ENCODE measurements at regions not wholly inside any gene's neighbourhood (a gene's known extent, or its start where the extent isn't known, plus 50 kb on each side); places are given as distances from the start of the nearest gene placed in this dataset.

- ATAC-seq, result no peak
- intact Hi-C loops (cut with micrococcal nuclease), result no loop called here
- DNase-seq, result no peak
These were observed 379.1 kb downstream of the ENC1 start for GRCh38 chr5:74261421-74261820.

- intact Hi-C loops (cut with micrococcal nuclease), result no loop called here
- ATAC-seq, result no peak
- DNase-seq, result no peak
These were observed 381.0 kb downstream of the ENC1 start for GRCh38 chr5:74259572-74259971.

DNA sequence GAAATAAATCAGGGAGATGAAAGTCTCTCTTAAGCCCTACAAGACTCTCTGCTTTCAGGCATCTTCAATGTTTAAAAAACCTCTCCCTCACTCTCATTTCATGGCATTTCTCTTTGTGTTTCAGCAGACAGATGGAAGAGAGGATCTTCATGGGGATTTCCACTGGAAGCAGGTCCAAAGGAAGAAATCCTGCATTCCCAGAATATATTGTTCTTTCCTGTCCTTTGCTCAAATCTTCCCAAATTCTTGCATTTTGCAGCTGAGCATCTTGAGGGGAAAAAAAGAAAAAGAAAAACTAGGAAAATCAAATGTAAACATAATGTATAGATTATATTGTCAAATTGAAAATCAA lies 382.2 kb downstream of the ENC1 start:
- ATAC-seq (no peak), DNase-seq (no peak)
- intact Hi-C loops (cut with micrococcal nuclease), result no loop called here

DNA sequence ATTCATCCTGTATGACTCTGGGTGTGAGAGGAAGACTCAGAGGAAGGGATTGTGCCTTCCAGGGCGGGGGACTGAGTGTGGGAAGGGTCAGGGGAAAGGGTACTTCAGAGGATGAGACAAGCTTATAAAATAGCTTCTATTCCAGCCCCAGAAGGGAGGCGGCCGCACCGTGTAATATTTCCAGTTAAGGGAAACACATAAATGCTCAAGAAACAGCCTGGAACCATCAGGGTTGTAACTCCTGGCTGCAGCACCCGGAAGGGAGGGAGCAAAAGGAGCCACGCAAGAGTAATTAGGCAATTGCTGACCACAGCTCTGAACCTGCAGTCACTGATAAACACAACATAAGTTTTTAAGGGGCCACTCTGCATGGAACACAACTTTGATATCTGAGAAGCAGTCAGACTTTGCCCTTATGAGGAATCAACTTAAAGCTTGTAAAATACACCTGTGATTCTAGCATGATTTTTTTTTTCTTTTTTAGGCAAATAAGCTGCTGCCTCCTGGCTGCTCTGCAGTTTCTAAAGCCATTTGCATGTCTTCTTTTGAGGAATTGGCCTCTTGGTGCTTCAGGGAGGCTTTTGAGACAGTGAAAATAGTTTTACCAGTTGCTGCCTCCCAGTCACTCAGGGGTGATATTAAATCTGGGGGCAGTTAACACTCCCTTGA lies 382.7 kb downstream of the ENC1 start:
- DNase-seq, result peak; percentile 76
- ATAC-seq, result peak; percentile 97
- intact Hi-C loops (cut with micrococcal nuclease), result no loop called here

- ATAC-seq (peak; percentile 63), DNase-seq (no peak)
- intact Hi-C loops (cut with micrococcal nuclease), result no loop called here
These were observed 383.4 kb downstream of the ENC1 start for GRCh38 chr5:74257060-74257527.

GRCh38 chr5:74255692-74256392 lies 384.7 kb downstream of the ENC1 start:
- ATAC-seq, result no peak
- intact Hi-C loops (cut with micrococcal nuclease), result no loop called here
- DNase-seq, result no peak

DNA sequence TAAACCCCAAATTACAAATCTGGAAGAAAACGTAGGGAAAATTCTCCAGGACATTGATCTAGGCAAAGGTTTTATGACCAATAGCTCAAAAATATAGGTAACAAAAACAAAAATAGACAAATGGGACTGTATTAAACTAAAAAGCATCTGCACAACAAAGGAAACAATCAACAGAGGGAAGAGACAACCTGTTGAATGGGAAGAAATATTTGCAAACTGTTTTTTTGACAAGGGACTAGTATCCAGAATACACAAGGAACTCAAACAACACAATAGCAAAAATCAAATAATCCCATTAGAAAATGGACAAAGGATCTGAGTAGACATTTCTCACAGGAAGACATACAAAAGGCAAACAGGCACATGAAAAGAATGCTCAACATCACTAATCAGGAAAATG lies 386.3 kb downstream of the ENC1 start:
- intact Hi-C loops (cut with micrococcal nuclease), result no loop called here

DNA sequence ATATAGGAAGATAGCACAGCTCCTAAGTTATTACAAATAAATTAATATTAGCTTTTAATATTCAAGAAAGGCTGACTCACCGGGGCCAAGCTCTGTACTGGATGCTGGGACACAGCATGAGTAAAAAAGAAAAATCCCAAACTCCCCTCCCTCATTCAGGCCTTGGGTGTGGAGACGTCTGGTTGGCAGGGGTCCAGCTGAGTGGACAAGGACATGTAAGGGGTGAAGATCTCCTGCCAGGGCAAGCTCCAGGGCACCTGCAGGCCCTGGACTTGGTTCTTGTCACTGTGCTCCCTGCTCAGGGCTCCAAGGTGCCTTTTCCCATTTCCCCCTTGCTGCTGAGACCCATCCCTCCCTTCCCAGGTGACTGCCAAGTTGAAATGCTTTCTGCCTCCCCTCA lies 388.5 kb downstream of the ENC1 start:
- ATAC-seq, result no peak
- no peak for DNase-seq
- intact Hi-C loops (cut with micrococcal nuclease), result no loop called here

More for the DNA sequence above, 386.3 kb downstream of the ENC1 start:
- ATAC-seq (no peak), DNase-seq (no peak)

GRCh38 chr5:74251141-74252035 lies 389.1 kb downstream of the ENC1 start:
- intact Hi-C loops (cut with micrococcal nuclease), result no loop called here
- ATAC-seq (peak; percentile 87), DNase-seq (no peak)

DNA sequence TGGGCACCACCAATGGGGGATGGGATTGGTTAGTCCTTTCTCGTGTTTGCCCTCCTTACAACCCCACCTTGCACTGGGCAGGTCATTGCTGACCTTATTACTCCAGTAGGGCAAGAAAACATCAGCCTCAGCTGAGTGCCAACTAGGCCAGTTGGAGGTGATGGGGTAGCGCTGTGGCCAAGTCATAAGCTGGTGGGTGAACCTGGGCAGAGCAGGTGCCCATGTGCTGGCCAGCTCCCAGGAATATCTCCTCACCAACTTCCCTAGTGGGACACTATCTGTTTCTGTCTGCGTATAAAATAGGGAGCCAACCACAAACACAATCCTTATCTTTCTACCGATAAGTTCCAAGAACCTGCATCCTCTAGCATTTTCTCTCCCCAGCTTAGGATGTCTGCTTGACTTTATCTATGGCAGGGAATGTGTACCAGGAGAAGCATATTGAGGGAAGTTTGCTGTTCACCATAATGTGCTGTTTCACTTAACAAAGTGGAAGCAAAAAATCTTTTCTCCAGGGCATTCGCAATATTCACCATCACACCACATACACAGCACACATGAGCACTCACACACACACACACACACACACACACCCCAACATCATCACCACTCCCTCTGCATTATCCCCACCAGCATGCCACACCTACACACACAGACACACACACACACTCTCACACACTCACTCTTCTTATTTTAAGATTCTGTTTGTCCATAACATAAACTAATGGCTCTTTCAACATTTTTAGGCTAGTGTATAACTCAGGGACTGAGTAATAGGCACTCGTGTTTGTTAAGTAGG lies 390.0 kb downstream of the ENC1 start:
- ATAC-seq, result no peak
- no peak for DNase-seq
- intact Hi-C loops (cut with micrococcal nuclease), result no loop called here

DNA sequence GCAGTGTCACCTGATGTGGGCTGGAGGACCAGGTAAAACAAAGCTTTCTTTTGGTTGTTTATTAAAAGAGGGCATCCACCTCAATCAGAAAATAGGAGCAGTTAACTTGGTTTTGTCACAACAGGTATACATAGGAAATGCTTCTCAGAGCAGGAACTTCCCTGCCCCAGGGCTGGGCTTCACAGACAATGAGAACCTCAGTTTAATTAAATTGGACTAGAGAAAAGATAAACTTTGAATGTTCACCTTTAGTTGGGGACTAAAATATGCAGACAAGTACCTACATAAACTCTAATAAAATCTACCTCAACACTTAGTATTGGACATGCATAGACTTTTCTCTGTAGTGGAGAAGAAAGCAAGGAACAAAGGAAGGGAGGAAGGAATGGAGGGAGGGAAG lies 392.0 kb downstream of the ENC1 start:
- intact Hi-C loops (cut with micrococcal nuclease), result no loop called here
- no peak for DNase-seq
- ATAC-seq, result no peak

DNA sequence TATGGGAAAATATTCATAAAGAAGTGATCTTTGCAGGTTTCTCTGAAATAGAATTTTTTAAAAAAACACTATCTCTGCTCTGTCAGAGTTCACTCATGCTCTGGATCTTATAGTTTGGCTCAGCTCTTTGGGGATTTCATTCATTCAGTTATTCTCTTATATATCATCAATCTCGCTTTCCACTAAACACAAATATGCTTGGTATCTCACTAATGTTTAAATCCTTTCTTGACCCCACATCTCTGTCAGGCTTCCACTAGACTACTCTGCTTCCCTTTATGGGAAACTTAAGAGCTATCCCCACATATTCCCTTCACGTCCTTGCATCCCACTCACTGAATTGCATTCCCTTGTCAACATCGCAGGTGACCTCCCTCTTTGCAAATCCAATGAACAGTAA lies 396.1 kb downstream of the ENC1 start:
- intact Hi-C loops (cut with micrococcal nuclease), result no loop called here
- ATAC-seq (no peak), DNase-seq (no peak)

DNA sequence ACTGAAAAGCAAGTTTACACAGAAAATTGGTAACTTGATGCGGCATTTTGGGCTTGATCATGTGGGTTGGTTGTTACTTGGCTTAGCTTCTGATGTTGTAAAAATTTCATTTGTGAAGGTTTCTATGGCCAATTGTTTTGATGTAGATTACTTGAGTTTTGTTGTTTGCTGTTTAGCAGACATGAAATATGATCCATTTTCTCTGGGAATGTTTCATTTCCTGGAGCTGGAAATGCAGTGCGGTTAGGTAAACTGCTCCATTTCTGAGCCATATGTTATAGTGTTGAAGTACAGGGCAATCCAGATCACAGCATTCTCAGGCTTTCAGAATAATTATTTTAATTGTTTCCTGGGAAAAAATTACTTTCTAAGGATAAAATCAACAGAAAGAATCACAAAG lies 396.9 kb downstream of the ENC1 start:
- intact Hi-C loops (cut with micrococcal nuclease), result no loop called here
- DNase-seq (no peak), ATAC-seq (no peak)

DNA sequence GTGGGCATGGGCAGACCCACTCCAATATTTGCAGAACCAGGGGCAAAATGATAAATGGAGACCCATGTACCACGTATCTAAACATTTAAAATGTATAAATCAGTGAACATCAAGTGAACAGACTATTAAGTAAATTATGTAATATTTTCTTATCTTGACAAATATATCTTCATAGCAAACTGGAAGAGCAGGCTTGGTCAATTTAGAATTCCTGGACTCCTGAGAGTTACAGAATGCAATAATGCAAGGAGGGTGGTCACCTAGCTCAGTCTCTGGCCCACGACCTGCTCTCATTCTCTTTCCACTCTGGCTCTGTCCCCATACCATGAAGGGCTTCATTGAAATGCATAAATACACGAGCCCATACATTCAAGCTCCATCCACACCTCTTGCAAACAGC lies 398.0 kb downstream of the ENC1 start:
- intact Hi-C loops (cut with micrococcal nuclease), result no loop called here
- ATAC-seq (no peak), DNase-seq (no peak)

DNA sequence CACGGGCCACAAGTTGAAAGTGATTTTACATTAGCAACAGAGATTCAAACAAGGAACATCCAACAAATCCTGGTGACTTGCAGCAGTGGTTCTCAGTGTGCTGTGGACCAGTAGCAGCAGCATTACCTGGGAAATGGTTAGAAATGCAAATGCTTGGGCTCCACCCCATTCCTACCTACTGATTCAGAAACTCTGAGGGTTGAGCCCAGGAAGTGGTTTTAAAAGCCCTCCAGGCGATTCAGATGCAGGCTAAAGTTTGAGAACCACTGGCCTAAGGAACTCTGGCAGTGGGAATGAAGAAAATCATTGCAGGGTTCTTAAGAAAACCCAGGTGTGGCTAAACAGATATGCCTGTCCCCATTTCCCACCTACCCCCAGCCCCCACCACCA lies 398.8 kb downstream of the ENC1 start:
- ATAC-seq, result no peak
- intact Hi-C loops (cut with micrococcal nuclease), result no loop called here
- no peak for DNase-seq

DNA sequence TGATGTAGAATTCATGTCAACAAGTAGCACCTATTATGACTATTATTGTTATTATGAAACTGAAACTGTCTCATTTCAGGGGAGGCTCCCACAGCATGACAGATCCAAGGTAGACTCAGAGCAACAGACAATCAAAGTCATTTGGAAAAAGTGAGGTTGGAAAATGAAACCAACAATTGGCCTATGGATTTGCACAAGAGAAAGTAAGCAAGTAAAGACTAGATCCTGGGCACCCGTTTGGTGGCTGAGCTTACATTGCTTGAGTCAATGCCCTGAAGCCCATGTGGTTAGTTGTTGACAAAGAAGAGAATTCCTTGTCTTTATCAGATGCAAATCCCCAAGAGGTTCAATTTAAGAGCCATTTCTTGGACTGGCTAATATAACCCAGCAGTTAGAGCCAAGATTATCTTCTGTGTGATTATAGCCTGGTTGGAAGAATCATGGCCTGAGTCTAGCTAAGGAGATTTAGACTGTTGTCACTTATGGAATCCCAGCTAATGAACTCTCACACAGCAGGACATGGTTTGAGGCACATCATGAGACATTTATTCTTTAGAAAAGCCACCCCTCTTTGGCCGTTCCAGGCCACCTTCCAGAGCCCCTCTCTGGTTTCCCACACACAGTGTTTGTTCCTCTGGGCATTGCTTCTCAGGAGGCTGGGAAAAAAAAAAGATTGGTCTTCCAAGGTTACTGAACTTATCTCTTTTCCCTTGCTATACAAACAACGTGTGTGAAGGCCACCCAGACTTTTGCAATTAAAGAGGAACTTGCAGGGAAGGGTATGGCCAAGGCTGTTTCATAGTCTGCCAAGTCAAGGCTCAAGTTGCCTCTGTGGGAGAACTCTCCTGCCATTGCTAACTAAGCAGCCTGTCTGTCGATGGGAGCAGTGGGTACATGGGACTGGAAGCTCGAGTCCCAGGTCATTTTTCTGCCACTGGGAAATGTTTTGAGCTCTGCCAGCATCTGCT lies 399.5 kb downstream of the ENC1 start:
- DNase-seq, result no peak
- ATAC-seq, result no peak
- intact Hi-C loops (cut with micrococcal nuclease), result no loop called here

DNA sequence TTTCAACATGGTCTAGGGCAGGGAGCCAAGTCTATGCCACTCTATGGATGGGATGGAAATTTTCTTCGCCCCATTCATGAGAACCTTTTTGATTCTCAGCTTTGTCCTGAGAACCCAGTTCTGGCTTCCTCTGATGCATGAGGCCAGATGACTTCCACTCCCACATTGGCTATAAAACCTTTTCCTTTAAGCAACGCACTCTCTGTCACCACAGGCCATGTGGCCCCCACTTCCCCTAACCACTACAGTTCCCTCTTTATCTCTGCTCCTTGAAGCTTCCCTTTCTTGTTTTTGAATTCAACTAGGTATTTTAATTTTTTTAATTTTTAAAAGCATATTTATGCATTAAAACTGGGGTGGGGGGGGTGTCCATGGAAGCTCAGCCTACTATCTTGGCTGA lies 401.3 kb downstream of the ENC1 start:
- ATAC-seq (peak; percentile 54), DNase-seq (no peak)
- intact Hi-C loops (cut with micrococcal nuclease), result no loop called here

DNA sequence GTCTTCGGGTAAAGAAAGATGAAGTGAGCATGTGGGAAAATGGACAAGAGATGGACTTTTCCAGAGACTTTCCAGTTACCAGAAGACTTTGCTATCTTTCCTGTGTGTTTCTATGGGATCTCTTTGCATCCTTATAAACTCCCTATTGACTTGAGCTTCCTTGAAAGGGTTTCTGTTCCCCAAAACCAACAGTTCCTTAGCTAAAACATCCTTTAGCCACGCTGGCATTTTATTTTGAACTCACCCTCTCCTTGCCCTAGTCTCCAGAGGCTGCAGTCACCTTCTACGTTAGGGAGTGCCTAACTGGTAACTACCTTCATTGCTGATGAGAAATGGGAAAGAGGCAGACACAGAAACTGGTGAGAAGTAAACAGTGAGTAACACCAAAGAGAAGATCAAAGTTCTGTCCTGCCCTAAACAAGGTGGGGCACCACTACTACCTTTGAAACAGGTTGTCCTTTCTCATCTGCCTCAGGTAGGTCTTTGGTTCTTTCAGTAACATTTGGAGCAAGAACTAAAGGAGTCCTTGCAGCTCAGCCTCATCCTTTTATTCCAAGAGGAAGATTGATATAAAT lies 402.9 kb downstream of the ENC1 start:
- no peak for ATAC-seq
- DNase-seq, result no peak
- intact Hi-C loops (cut with micrococcal nuclease), result no loop called here

Measured in left ventricle myocardium superior (tissue), 1 donor.